A549 (cell line): ENCODE measurements at regions not wholly inside any gene's neighbourhood (a gene's known extent, or its start where the extent isn't known, plus 50 kb on each side); places are given as distances from the start of the nearest gene placed in this dataset.

Experiments used
- ATAC-seq, 2 experiments: fragments of 200-7000 bp in 1 of 2; fragments of >200 bp in 1 of 2; cut with Nextera tagmentation in 1 of 2; cut with Tn5 transposase in 1 of 2; 3 replicates each; pipeline versions ENCODE4 v1.8.0 to v1.9.1; 2018 to 2020; ENCODE audit warnings: mild to moderate bottlenecking in 1 of 2, moderate library complexity in 1 of 2
- CTCF ChIA-PET: fragments of 300-600 bp; sonication (Branson Sonifier 250); formaldehyde crosslinking; extraction: SDS; loops from one replicate; lab custom pipeline; 2021; ENCODE audit warnings: antibody characterized with exemption, inconsistent platforms; lab: Yijun Ruan, JAX
- POLR2A ChIA-PET: fragments of 350-600 bp; formaldehyde crosslinking; extraction: SDS; loops from one replicate; lab custom pipeline; 2021; ENCODE audit warnings: antibody characterized with exemption, inconsistent platforms; lab: Yijun Ruan, JAX
- DNase-seq, 2 experiments: peaks; one replicate each; pipeline versions ENCODE4 v3.0.0 to v3.0.0-alpha.2; 2011 to 2016; ENCODE audit warnings: low read depth in 1 of 2, low spot score in 1 of 2
- FAIRE-seq: peaks from 2 replicates; lab custom pipeline; 2011; peaks lifted over from hg19 to GRCh38; lab: Jason Lieb, UNC
- H3K27ac ChIP-seq, 2 experiments: fragments of >200 bp; sonication (Bioruptor Twin); formaldehyde crosslinking; 3 replicates each; pipeline ENCODE4 v1.5.1; 2016 to 2017
- H3K4me1 ChIP-seq: fragments of >200 bp; sonication (Bioruptor Twin); formaldehyde crosslinking; 3 replicates; pipeline ENCODE4 v1.6.1; 2016
- H3K4me2 ChIP-seq: fragments of >200 bp; sonication (Bioruptor Twin); formaldehyde crosslinking; 3 replicates; pipeline ENCODE4 v1.6.1; 2016
- H3K4me3 ChIP-seq: fragments of >200 bp; sonication (Bioruptor Twin); formaldehyde crosslinking; 3 replicates; pipeline ENCODE4 v1.5.1; 2016
- H3K9me3 ChIP-seq: fragments of >200 bp; sonication (Bioruptor Twin); formaldehyde crosslinking; 3 replicates; pipeline ENCODE4 v1.6.1; 2016
- ATOH8 ChIP-seq: fragments of 250-450 bp; sonication (Bioruptor Pico); IDR thresholded peaks from 2 replicates; pipeline ENCODE4 v1.5.0; 2020; ENCODE audit warnings: low read depth, mild to moderate bottlenecking, moderate library complexity
- CHD4 ChIP-seq: fragments of 200-600 bp; sonication (generic); IDR thresholded peaks from 2 replicates; pipeline ENCODE4 v1.6.1; 2016; ENCODE audit warnings: antibody characterized with exemption, mild to moderate bottlenecking, borderline replicate concordance
- E2F6 ChIP-seq: IDR thresholded peaks from 2 replicates; pipeline ENCODE4 v1.6.1; 2012; ENCODE audit warnings: low read depth, borderline replicate concordance
- EHMT2 ChIP-seq: fragments of 200-600 bp; sonication (generic); IDR thresholded peaks from 2 replicates; pipeline ENCODE4 v1.6.1; 2016; ENCODE audit warnings: antibody characterized with exemption, low read depth, mild to moderate bottlenecking, moderate library complexity
- FOSB ChIP-seq: fragments of 250-450 bp; sonication (Bioruptor Pico); IDR thresholded peaks from 2 replicates; pipeline ENCODE4 v1.5.0; 2020; ENCODE audit warnings: mild to moderate bottlenecking, moderate library complexity
- HEYL ChIP-seq: fragments of 250-450 bp; sonication (Bioruptor Pico); IDR thresholded peaks from 2 replicates; pipeline ENCODE4 v1.8.0; 2021; ENCODE audit warnings: mild to moderate bottlenecking, moderate library complexity
- HOXB13 ChIP-seq: fragments of 250-450 bp; sonication (Bioruptor Pico); IDR thresholded peaks from 2 replicates; pipeline ENCODE4 v1.5.0; 2020; ENCODE audit warnings: low read depth, mild to moderate bottlenecking, moderate library complexity
- HOXB5 ChIP-seq: fragments of 250-450 bp; sonication (Bioruptor Pico); IDR thresholded peaks from 2 replicates; pipeline ENCODE4 v1.5.0; 2020; ENCODE audit warnings: mild to moderate bottlenecking, moderate library complexity
- KDM1A ChIP-seq: fragments of 200-600 bp; sonication (generic); IDR thresholded peaks from 2 replicates; pipeline ENCODE4 v1.6.1; 2016; ENCODE audit warnings: low read depth, mild to moderate bottlenecking
- KDM5A ChIP-seq: fragments of 200-600 bp; sonication (generic); IDR thresholded peaks from 2 replicates; pipeline ENCODE4 v1.6.1; 2016; ENCODE audit warnings: antibody characterized with exemption, mild to moderate bottlenecking
- MAFK ChIP-seq: fragments of 450-650 bp; IDR thresholded peaks from 2 replicates; pipeline ENCODE4 v1.6.1; 2014; ENCODE audit not compliant: partially characterized antibody
- NR3C1 ChIP-seq: fragments of >200 bp; sonication (Bioruptor Twin); formaldehyde crosslinking; IDR thresholded peaks from 3 replicates; pipeline ENCODE4 v1.6.1; 2017
- PBX3 ChIP-seq: IDR thresholded peaks from 2 replicates; pipeline ENCODE4 v1.6.1; 2012
- POLR2AphosphoS2 ChIP-seq: conservative IDR thresholded peaks from 2 replicates; pipeline ENCODE4 v1.6.1; 2012; ENCODE audit warnings: low read length, improper control_type of control experiment, inconsistent platforms
- RARB ChIP-seq: fragments of 250-450 bp; sonication (Bioruptor Pico); IDR thresholded peaks from 2 replicates; pipeline ENCODE4 v1.8.0; 2021; ENCODE audit warnings: mild to moderate bottlenecking, moderate library complexity
- REST ChIP-seq: fragments of 200-600 bp; sonication (generic); IDR thresholded peaks from 2 replicates; pipeline ENCODE4 v1.6.1; 2016; ENCODE audit warnings: antibody characterized with exemption, mild to moderate bottlenecking, moderate library complexity
- SMC3 ChIP-seq: fragments of >200 bp; sonication (Bioruptor Twin); formaldehyde crosslinking; IDR thresholded peaks from 3 replicates; pipeline ENCODE4 v1.6.1; 2018; ENCODE audit warnings: inconsistent platforms
- USF2 ChIP-seq: fragments of 450-650 bp; IDR thresholded peaks from 2 replicates; pipeline ENCODE4 v1.6.1; 2014; ENCODE audit warnings: antibody characterized with exemption
- ZC3H11A ChIP-seq: fragments of 450-650 bp; IDR thresholded peaks from 2 replicates; pipeline ENCODE4 v1.6.1; 2014; ENCODE audit warnings: antibody characterized with exemption, mild to moderate bottlenecking
- ZFP36 ChIP-seq: fragments of 450-650 bp; IDR thresholded peaks from 2 replicates; pipeline ENCODE4 v1.6.1; 2014; ENCODE audit warnings: borderline replicate concordance; ENCODE audit not compliant: partially characterized antibody
- WGBS: methylation state at CpG from one replicate; pipeline ENCODE4 v1.1.6; 2017; ENCODE audit errors: missing lambda C conversion rate; 5-methylcytosine and 5-hydroxymethylcytosine counted together

GRCh38 chr9:126261584-126262356 is 64.9 kb upstream of the MVB12B start:
- TF ChIP-seq HEYL (CRISPR knock-in tag) (no peak), ZFP36 (no peak), NR3C1 (no peak), USF2 (no peak), E2F6 (no peak), CHD4 (no peak), RARB (CRISPR knock-in tag) (no peak), KDM1A (no peak)
- TF ChIP-seq, all 56 proteins: peak for 0
- H3K4me1 ChIP-seq: no peaks in the 10 kb centered on the region
- H3K4me3 ChIP-seq: no peak overlapping the region
- ATAC-seq (no peak), FAIRE-seq (no peak), DNase-seq (no peak)
- CTCF ChIA-PET: no interaction called here
- H3K9me3 ChIP-seq: peaks cover 4% of the 10 kb centered on the region; the same call in 1 of the 3 replicates
- POLR2A ChIA-PET: no interaction called here
- WGBS: 14% methylated on average over 14 of the region's 14 CpGs
- H3K4me2 ChIP-seq: no peak overlapping the region
- no peak overlapping the region for H3K27ac ChIP-seq

GRCh38 chr9:126262738-126263137 is 63.9 kb upstream of the MVB12B start:
- Histone ChIP-seq H3K4me2 (no peak overlapping the region), H3K27ac (no peak overlapping the region), H3K4me1 (no peaks in the 10 kb centered on the region), H3K9me3 (peaks cover 4% of the 10 kb centered on the region; the same call in 1 of the 3 replicates), H3K4me3 (no peak overlapping the region)
- peak; percentile 29 for TF ChIP-seq MAFK
- no peak for TF ChIP-seq ZC3H11A
- ChIA-PET POLR2A (no interaction called here), CTCF (no interaction called here)
- FAIRE-seq: no peak
- ATAC-seq: no peak
- no peak for DNase-seq

GRCh38 chr9:126270556-126270955 is 56.1 kb upstream of the MVB12B start:
- ATAC-seq: no peak
- FAIRE-seq: no peak
- 46% methylated on average over 1 of the region's 1 CpG for WGBS
- no peak overlapping the region for H3K4me2 ChIP-seq
- POLR2A ChIA-PET: no interaction called here
- no peaks in the 10 kb centered on the region for H3K9me3 ChIP-seq
- no peaks in the 10 kb centered on the region for H3K4me1 ChIP-seq
- CTCF ChIA-PET: interaction anchor here (1.1 to 1.4 kb wide), 2 partner anchors 128 to 221 kb away, joined by 3 to 4 read pairs; no protein-coding TSS in a partner anchor
- DNase-seq: no peak
- H3K27ac ChIP-seq: no peak overlapping the region
- H3K4me3 ChIP-seq: no peak overlapping the region
- no peak for TF ChIP-seq EHMT2
- TF ChIP-seq KDM1A: no peak
- TF ChIP-seq ATOH8 (CRISPR knock-in tag): no peak
- TF ChIP-seq FOSB (CRISPR knock-in tag): no peak
- no peak for TF ChIP-seq MAFK
- TF ChIP-seq HOXB13 (CRISPR knock-in tag): no peak
- TF ChIP-seq REST: no peak
- no peak for TF ChIP-seq KDM5A
- TF ChIP-seq SMC3: no peak
- TF ChIP-seq POLR2AphosphoS2: no peak
- TF ChIP-seq HOXB5 (CRISPR knock-in tag): no peak
- TF ChIP-seq RARB (CRISPR knock-in tag): no peak
- no peak for TF ChIP-seq PBX3
